Central memory CD8-positive, alpha-beta T cell (primary cell): ENCODE measurements at regions not wholly inside any gene's neighbourhood (a gene's known extent, or its start where the extent isn't known, plus 50 kb on each side); places are given as distances from the start of the nearest gene placed in this dataset.
A peak's percentile ranks its signal among the peaks of the same experiment; 100 is the strongest.

Experiments
- ATAC-seq: fragments of 150-1000 bp; cut with Tn5 transposase; replicated peaks from 2 replicates; pipeline ENCODE4 v1.10.0; 2022; ENCODE audit warnings: mild to moderate bottlenecking, moderate FRiP score, moderate number of reproducible peaks; ENCODE audit not compliant: poor library complexity, severe bottlenecking; ENCODE audit errors: extremely low read depth
- DNase-seq, 2 donors: peaks; one replicate each; pipeline ENCODE4 v3.0.0; 2021; ENCODE audit warnings: low spot score in 2 of 2
- H3K27ac Mint-ChIP-seq: one replicate; pipeline ENCODE4 v1.8.0; 2022; ENCODE audit warnings: low read depth, mild to moderate bottlenecking, moderate library complexity, mixed read lengths
- H3K27me3 Mint-ChIP-seq: one replicate; pipeline ENCODE4 v1.8.0; 2022; ENCODE audit warnings: mixed read lengths
- H3K36me3 Mint-ChIP-seq: one replicate; pipeline ENCODE4 v1.8.0; 2022; ENCODE audit warnings: mild to moderate bottlenecking, moderate library complexity, mixed read lengths; ENCODE audit not compliant: insufficient read depth
- H3K4me1 Mint-ChIP-seq: one replicate; pipeline ENCODE4 v1.8.0; 2022; ENCODE audit warnings: mixed read lengths
- H3K4me3 Mint-ChIP-seq: one replicate; pipeline ENCODE4 v1.8.0; 2022; ENCODE audit warnings: mild to moderate bottlenecking, moderate library complexity, mixed read lengths
- H3K9me3 Mint-ChIP-seq: one replicate; pipeline ENCODE4 v1.8.0; 2022; ENCODE audit warnings: mixed read lengths

- Mint-ChIP-seq H3K9me3 (no peaks in the 10 kb centered on the region), H3K36me3 (peaks cover 2% of the 10 kb centered on the region), H3K4me3 (no peak overlapping the region), H3K27me3 (no peaks in the 10 kb centered on the region), H3K27ac (no peak overlapping the region), H3K4me1 (peaks cover 14% of the 10 kb centered on the region)
- no peak for ATAC-seq
- no peak for DNase-seq
These were observed 175.1 kb downstream of the ANKRD30B start for GRCh38 chr18:14922965-14923565.

- Mint-ChIP-seq H3K4me1 (peaks cover 14% of the 10 kb centered on the region), H3K9me3 (no peaks in the 10 kb centered on the region), H3K4me3 (no peak overlapping the region), H3K27ac (no peak overlapping the region), H3K36me3 (peaks cover 2% of the 10 kb centered on the region), H3K27me3 (no peaks in the 10 kb centered on the region)
- no peak for ATAC-seq
- no peak for DNase-seq
These were observed 176.3 kb downstream of the ANKRD30B start for GRCh38 chr18:14924226-14924625.

GRCh38 chr18:14925281-14925709 lies 177.3 kb downstream of the ANKRD30B start:
- ATAC-seq = no peak
- Mint-ChIP-seq H3K9me3 (no peaks in the 10 kb centered on the region), H3K4me1 (peaks cover 14% of the 10 kb centered on the region), H3K4me3 (no peak overlapping the region), H3K36me3 (peaks cover 2% of the 10 kb centered on the region), H3K27me3 (no peaks in the 10 kb centered on the region), H3K27ac (peak overlapping the region; percentile 4)
- DNase-seq = no peak

GRCh38 chr18:14927701-14928100 lies 179.7 kb downstream of the ANKRD30B start:
- Mint-ChIP-seq H3K9me3 (no peaks in the 10 kb centered on the region), H3K27ac (no peak overlapping the region), H3K27me3 (no peaks in the 10 kb centered on the region), H3K4me3 (no peak overlapping the region), H3K36me3 (peaks cover 2% of the 10 kb centered on the region), H3K4me1 (peaks cover 14% of the 10 kb centered on the region)
- DNase-seq (no peak), ATAC-seq (no peak)

GRCh38 chr18:14928396-14928795 lies 180.4 kb downstream of the ANKRD30B start:
- no peaks in the 10 kb centered on the region for H3K9me3 Mint-ChIP-seq
- DNase-seq (no peak), ATAC-seq (no peak)
- no peak overlapping the region for H3K4me3 Mint-ChIP-seq
- peaks cover 14% of the 10 kb centered on the region for H3K4me1 Mint-ChIP-seq
- peaks cover 2% of the 10 kb centered on the region for H3K36me3 Mint-ChIP-seq
- H3K27ac Mint-ChIP-seq = no peak overlapping the region
- H3K27me3 Mint-ChIP-seq = no peaks in the 10 kb centered on the region

- peaks cover 5% of the 10 kb centered on the region for H3K4me1 Mint-ChIP-seq
- no peak for DNase-seq
These were observed 182.1 kb downstream of the ANKRD30B start for GRCh38 chr18:14930076-14930475.

GRCh38 chr18:14930576-14930975 lies 182.6 kb downstream of the ANKRD30B start:
- no peak for ATAC-seq
- H3K4me3 Mint-ChIP-seq = no peak overlapping the region
- H3K9me3 Mint-ChIP-seq = no peaks in the 10 kb centered on the region
- H3K4me1 Mint-ChIP-seq = no peaks in the 10 kb centered on the region
- H3K27ac Mint-ChIP-seq = no peak overlapping the region
- DNase-seq = no peak
- H3K27me3 Mint-ChIP-seq = no peaks in the 10 kb centered on the region
- H3K36me3 Mint-ChIP-seq = no peaks in the 10 kb centered on the region

More at GRCh38 chr18:14930076-14930475, 182.1 kb downstream of the ANKRD30B start:
- Mint-ChIP-seq H3K27me3 (no peaks in the 10 kb centered on the region), H3K36me3 (no peaks in the 10 kb centered on the region), H3K4me3 (no peak overlapping the region), H3K9me3 (no peaks in the 10 kb centered on the region), H3K27ac (no peak overlapping the region)
- no peak for ATAC-seq

GRCh38 chr18:14933049-14933851 lies 185.3 kb downstream of the ANKRD30B start:
- ATAC-seq (no peak), DNase-seq (peak in 1 of 2 donors; percentile 4)
- Mint-ChIP-seq H3K36me3 (no peaks in the 10 kb centered on the region), H3K27ac (no peak overlapping the region), H3K4me3 (no peak overlapping the region), H3K27me3 (no peaks in the 10 kb centered on the region), H3K9me3 (no peaks in the 10 kb centered on the region), H3K4me1 (no peaks in the 10 kb centered on the region)

GRCh38 chr18:14933964-14934363 lies 186.0 kb downstream of the ANKRD30B start:
- ATAC-seq = no peak
- no peak for DNase-seq
- Mint-ChIP-seq H3K9me3 (no peaks in the 10 kb centered on the region), H3K4me1 (no peaks in the 10 kb centered on the region), H3K4me3 (no peak overlapping the region), H3K27ac (no peak overlapping the region), H3K27me3 (no peaks in the 10 kb centered on the region), H3K36me3 (no peaks in the 10 kb centered on the region)

GRCh38 chr18:14935210-14935609 lies 187.2 kb downstream of the ANKRD30B start:
- Mint-ChIP-seq H3K27me3 (no peaks in the 10 kb centered on the region), H3K4me3 (no peak overlapping the region), H3K4me1 (no peaks in the 10 kb centered on the region), H3K27ac (no peak overlapping the region), H3K36me3 (no peaks in the 10 kb centered on the region), H3K9me3 (no peaks in the 10 kb centered on the region)
- ATAC-seq (no peak), DNase-seq (no peak)

- H3K36me3 Mint-ChIP-seq = no peaks in the 10 kb centered on the region
- H3K4me3 Mint-ChIP-seq = no peak overlapping the region
- H3K27me3 Mint-ChIP-seq = no peaks in the 10 kb centered on the region
- no peak overlapping the region for H3K27ac Mint-ChIP-seq
- ATAC-seq (no peak), DNase-seq (no peak)
- H3K9me3 Mint-ChIP-seq = no peaks in the 10 kb centered on the region
- H3K4me1 Mint-ChIP-seq = no peaks in the 10 kb centered on the region
These were observed 188.3 kb downstream of the ANKRD30B start for GRCh38 chr18:14936313-14936712.

GRCh38 chr18:14937271-14937670 lies 189.3 kb downstream of the ANKRD30B start:
- H3K27me3 Mint-ChIP-seq = no peaks in the 10 kb centered on the region
- H3K4me3 Mint-ChIP-seq = no peak overlapping the region
- H3K4me1 Mint-ChIP-seq = no peaks in the 10 kb centered on the region
- ATAC-seq (no peak), DNase-seq (no peak)
- no peaks in the 10 kb centered on the region for H3K9me3 Mint-ChIP-seq
- no peak overlapping the region for H3K27ac Mint-ChIP-seq
- H3K36me3 Mint-ChIP-seq = no peaks in the 10 kb centered on the region

GRCh38 chr18:14939141-14939540 lies 191.2 kb downstream of the ANKRD30B start:
- Mint-ChIP-seq H3K9me3 (no peaks in the 10 kb centered on the region), H3K27me3 (no peaks in the 10 kb centered on the region), H3K36me3 (no peaks in the 10 kb centered on the region), H3K4me1 (no peaks in the 10 kb centered on the region), H3K4me3 (no peak overlapping the region), H3K27ac (no peak overlapping the region)
- DNase-seq (no peak), ATAC-seq (no peak)
